ENCODE measurements at regions not wholly inside any gene's neighbourhood (a gene's known extent, or its start where the extent isn't known, plus 50 kb on each side); places are given as distances from the start of the nearest gene placed in this dataset.

DNA sequence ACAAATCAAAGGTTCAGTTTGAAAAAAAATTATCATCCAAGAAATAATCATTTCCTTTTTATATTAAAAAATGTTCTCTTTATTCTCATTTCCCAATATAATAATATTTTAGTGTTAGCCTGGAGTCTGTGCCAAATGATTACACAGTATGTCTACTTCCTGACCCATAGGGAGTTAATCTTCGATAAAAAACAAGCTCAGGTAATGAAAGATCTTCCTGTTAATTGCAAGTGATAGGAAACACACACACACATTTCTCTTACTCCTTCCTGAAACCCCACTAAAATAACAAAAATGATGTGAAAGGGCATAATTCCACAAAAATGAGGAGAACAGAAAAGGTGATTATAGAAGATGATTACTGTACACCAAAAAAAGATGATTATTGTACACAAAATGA lies 123.5 kb upstream of the CXADR start:
- POLR2A ChIA-PET (ENCODE audit: low non-redundant PET) = no interaction called here
- H3K4me1 ChIP-seq (ENCODE audit: insufficient read depth, low read length, poor library complexity, severe bottlenecking) = no peaks in the 10 kb centered on the region
- no peaks in the 10 kb centered on the region for H3K36me3 ChIP-seq (ENCODE audit: insufficient read depth, low read length, poor library complexity, severe bottlenecking)
- no peaks in the 10 kb centered on the region for H3K9me3 ChIP-seq (ENCODE audit: low read depth, low read length, poor library complexity, severe bottlenecking)
- CTCF ChIA-PET = no interaction called here
- intact Hi-C loops (cut with micrococcal nuclease; ENCODE audit: unreplicated experiment) = loop anchor here (5.0 to 10.0 kb wide), 3 partner anchors 123 to 515 kb away; partner anchors contain the start of gene CXADR
- no peaks in the 10 kb centered on the region for H3K27me3 ChIP-seq (replicated peaks; ENCODE audit: insufficient read depth, low read depth, low read length, poor library complexity)
- no peak for DNase-seq (ENCODE audit: low spot score)
- no peak overlapping the region for H3K27ac ChIP-seq (ENCODE audit: low read depth, low read length, poor library complexity, severe bottlenecking)
- no peak overlapping the region for H3K4me3 ChIP-seq (ENCODE audit: low read depth, low read length, poor library complexity, severe bottlenecking)
- TF ChIP-seq CTCF (conservative IDR thresholded peaks at IDR 0.05; ENCODE audit: low read depth, low read length) (no peak), EZH2 (IDR thresholded peaks at IDR 0.05; ENCODE audit: borderline replicate concordance, low read depth, low read length, poor library complexity, severe bottlenecking) (no peak)
- BruUV-seq (replicated peaks) = no TSS peak

GRCh38 chr21:17390569-17390968 lies 122.3 kb upstream of the CXADR start:
- H3K4me1 ChIP-seq (ENCODE audit: insufficient read depth, low read length, poor library complexity, severe bottlenecking) = no peaks in the 10 kb centered on the region
- CTCF ChIA-PET = no interaction called here
- H3K27me3 ChIP-seq (replicated peaks; ENCODE audit: insufficient read depth, low read depth, low read length, poor library complexity) = no peaks in the 10 kb centered on the region
- intact Hi-C loops (cut with micrococcal nuclease; ENCODE audit: unreplicated experiment) = no loop called here
- no peak overlapping the region for H3K4me3 ChIP-seq (ENCODE audit: low read depth, low read length, poor library complexity, severe bottlenecking)
- peak; percentile 4 for DNase-seq (ENCODE audit: low spot score)
- H3K27ac ChIP-seq (ENCODE audit: low read depth, low read length, poor library complexity, severe bottlenecking) = no peak overlapping the region
- POLR2A ChIA-PET (ENCODE audit: low non-redundant PET) = no interaction called here
- no peaks in the 10 kb centered on the region for H3K36me3 ChIP-seq (ENCODE audit: insufficient read depth, low read length, poor library complexity, severe bottlenecking)
- no peaks in the 10 kb centered on the region for H3K9me3 ChIP-seq (ENCODE audit: low read depth, low read length, poor library complexity, severe bottlenecking)
- TF ChIP-seq CTCF (conservative IDR thresholded peaks at IDR 0.05; ENCODE audit: low read depth, low read length) = no peak
- no peak for TF ChIP-seq EZH2 (IDR thresholded peaks at IDR 0.05; ENCODE audit: borderline replicate concordance, low read depth, low read length, poor library complexity, severe bottlenecking)
- no TSS peak for BruUV-seq (replicated peaks)

GRCh38 chr21:17391811-17392340 lies 121.0 kb upstream of the CXADR start:
- ChIA-PET CTCF (no interaction called here), POLR2A (ENCODE audit: low non-redundant PET) (no interaction called here)
- DNase-seq (ENCODE audit: low spot score) = no peak
- Histone ChIP-seq H3K4me1 (ENCODE audit: insufficient read depth, low read length, poor library complexity, severe bottlenecking) (no peaks in the 10 kb centered on the region), H3K27ac (ENCODE audit: low read depth, low read length, poor library complexity, severe bottlenecking) (no peak overlapping the region), H3K9me3 (ENCODE audit: low read depth, low read length, poor library complexity, severe bottlenecking) (no peaks in the 10 kb centered on the region), H3K27me3 (replicated peaks; ENCODE audit: insufficient read depth, low read depth, low read length, poor library complexity) (no peaks in the 10 kb centered on the region), H3K4me3 (ENCODE audit: low read depth, low read length, poor library complexity, severe bottlenecking) (no peak overlapping the region), H3K36me3 (ENCODE audit: insufficient read depth, low read length, poor library complexity, severe bottlenecking) (no peaks in the 10 kb centered on the region)
- intact Hi-C loops (cut with micrococcal nuclease; ENCODE audit: unreplicated experiment) = loop anchor here (2.0 kb wide), 1 partner anchor 33 kb away; no protein-coding TSS in a partner anchor
- no TSS peak for BruUV-seq (replicated peaks)
- TF ChIP-seq CTCF (conservative IDR thresholded peaks at IDR 0.05; ENCODE audit: low read depth, low read length) = no peak
- no peak for TF ChIP-seq EZH2 (IDR thresholded peaks at IDR 0.05; ENCODE audit: borderline replicate concordance, low read depth, low read length, poor library complexity, severe bottlenecking)

Measured in A673 (cell line).